SK-N-MC (cell line): ENCODE measurements at regions not wholly inside any gene's neighbourhood (a gene's known extent, or its start where the extent isn't known, plus 50 kb on each side); places are given as distances from the start of the nearest gene placed in this dataset.

ENCODE experiments used
- DNase-seq: peaks from one replicate; pipeline ENCODE4 v3.0.0-alpha.2; 2011; ENCODE audit warnings: low read depth, low spot score
- H3K27ac ChIP-seq: fragments of 200-600 bp; sonication (generic); 2 replicates; pipeline ENCODE4 v1.5.1; 2016; ENCODE audit warnings: mixed run types
- H3K36me3 ChIP-seq: fragments of 200-600 bp; sonication (generic); 2 replicates; pipeline ENCODE4 v1.6.1; 2017; ENCODE audit warnings: antibody characterized with exemption, low read length, mixed read lengths; ENCODE audit not compliant: insufficient read depth
- H3K4me3 ChIP-seq: fragments of 200-600 bp; sonication (generic); 2 replicates; pipeline ENCODE4 v1.5.1; 2016
- H3K9ac ChIP-seq: fragments of 200-600 bp; sonication (generic); 2 replicates; pipeline ENCODE4 v1.8.0; 2017; ENCODE audit warnings: mixed run types, mixed read lengths; ENCODE audit not compliant: insufficient read length
- H3K9me3 ChIP-seq: fragments of 200-600 bp; sonication (generic); 2 replicates; pipeline ENCODE4 v1.6.1; 2017; ENCODE audit warnings: low read depth, mild to moderate bottlenecking, antibody characterized with exemption, low read length, moderate library complexity, mixed read lengths
- EZH2 ChIP-seq: fragments of 200-600 bp; sonication (generic); IDR thresholded peaks from one replicate; pipeline ENCODE4 v1.6.1; 2017; ENCODE audit warnings: antibody characterized with exemption
- FOXP2 ChIP-seq: optimal IDR thresholded peaks from 2 replicates; pipeline ENCODE3; 2011; ENCODE audit warnings: mild to moderate bottlenecking, moderate library complexity; ENCODE audit not compliant: insufficient read depth; ENCODE audit errors: extremely low read length, control extremely low read depth
- POLR2AphosphoS5 ChIP-seq: IDR thresholded peaks from 2 replicates; pipeline ENCODE4 v1.6.1; 2012; ENCODE audit warnings: mild to moderate bottlenecking, low read depth, low read length, borderline replicate concordance

DNA sequence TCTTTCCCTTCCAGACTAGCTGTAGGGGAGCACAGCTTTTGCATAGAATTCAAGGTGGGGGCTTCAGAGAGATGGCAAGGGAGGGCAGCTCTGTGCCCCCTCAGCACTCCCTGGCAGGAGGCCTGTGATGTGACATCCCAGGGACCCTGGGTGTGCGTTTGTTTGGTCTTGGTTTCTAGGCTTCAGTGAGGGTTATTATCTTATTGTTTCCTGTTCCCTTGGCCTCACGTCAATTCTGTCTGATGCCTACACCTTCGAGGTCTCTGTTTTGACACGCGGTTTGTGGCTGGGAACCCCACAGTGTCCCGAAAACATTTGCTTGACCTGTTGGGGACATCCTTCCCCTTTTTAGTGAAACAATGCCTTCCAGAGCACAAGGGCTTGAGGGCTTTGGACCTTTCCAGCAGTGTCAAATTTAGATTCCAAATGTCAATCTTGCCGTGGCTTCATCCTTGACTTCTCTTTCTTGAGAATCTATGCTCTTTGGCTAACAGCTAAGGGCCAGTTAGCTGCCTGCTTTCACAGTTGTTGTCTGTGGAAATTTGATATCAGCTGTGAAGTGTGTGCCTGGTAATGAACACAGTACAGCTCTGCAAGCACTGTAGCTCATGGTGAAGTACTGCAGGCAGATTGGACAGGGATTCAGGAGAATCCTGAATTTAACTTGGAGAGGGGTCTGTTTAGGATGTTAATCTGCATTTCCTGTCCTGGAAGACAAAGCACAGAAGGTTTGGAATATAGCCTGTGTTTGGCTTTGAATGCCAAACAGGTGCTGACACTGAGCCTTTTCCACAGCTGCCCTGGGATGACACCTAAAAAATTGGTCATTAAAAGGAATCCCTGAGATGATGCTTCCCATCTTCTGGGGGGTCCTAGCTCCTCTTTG is 108.2 kb upstream of the CXCR4 start:
- Histone ChIP-seq H3K9ac (no peak overlapping the region), H3K4me3 (no peak overlapping the region), H3K36me3 (no peaks in the 10 kb centered on the region), H3K27ac (no peak overlapping the region), H3K9me3 (no peaks in the 10 kb centered on the region)
- TF ChIP-seq FOXP2, result no peak
- no peak for TF ChIP-seq POLR2AphosphoS5
- TF ChIP-seq EZH2, result no peak
- DNase-seq, result no peak

DNA sequence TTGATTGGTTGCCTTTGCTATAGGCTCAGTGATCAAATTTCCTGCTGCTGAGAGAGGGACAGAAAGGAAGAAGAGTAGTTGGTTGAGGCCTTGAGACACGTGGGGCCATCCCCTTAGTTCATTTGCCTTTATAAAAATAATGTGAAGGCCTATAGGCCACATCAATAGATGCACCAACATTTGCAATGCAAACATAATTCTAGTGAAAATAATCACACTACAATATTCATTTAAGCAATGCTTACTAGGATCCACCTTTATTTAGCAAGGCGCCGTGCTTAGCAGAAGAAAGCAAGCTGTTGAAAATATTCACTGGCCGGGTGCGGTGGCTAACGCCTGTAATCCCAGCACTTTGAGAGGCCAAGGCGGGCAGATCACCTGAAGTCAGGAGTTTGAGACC is 105.3 kb upstream of the CXCR4 start:
- no peak for DNase-seq
- Histone ChIP-seq H3K9ac (no peak overlapping the region), H3K4me3 (no peak overlapping the region), H3K36me3 (no peaks in the 10 kb centered on the region), H3K9me3 (no peaks in the 10 kb centered on the region), H3K27ac (no peak overlapping the region)
- no peak for TF ChIP-seq FOXP2

DNA sequence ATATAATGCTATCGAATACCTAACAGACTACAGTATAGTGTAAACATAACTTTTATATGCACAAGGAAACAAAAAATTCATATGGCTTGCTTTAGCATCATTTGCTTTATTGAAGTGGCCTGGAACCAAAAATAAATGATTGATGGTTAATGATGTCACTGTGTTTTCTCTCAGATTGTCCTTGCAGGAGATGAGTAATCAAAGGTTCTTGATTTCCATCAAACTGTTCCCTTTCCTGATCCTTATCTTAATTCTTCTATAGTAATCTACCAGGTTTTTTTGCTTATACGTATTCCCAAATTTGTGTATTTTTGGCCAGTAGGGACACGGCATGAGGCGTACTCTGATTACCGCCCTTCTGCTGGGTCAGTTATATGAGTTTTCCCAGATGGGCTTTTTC is 104.9 kb upstream of the CXCR4 start:
- H3K36me3 ChIP-seq, result no peaks in the 10 kb centered on the region
- DNase-seq, result no peak
- no peak for TF ChIP-seq POLR2AphosphoS5
- no peak for TF ChIP-seq FOXP2
- TF ChIP-seq EZH2, result no peak
- no peak overlapping the region for H3K9ac ChIP-seq
- H3K9me3 ChIP-seq, result no peaks in the 10 kb centered on the region
- no peak overlapping the region for H3K4me3 ChIP-seq
- no peak overlapping the region for H3K27ac ChIP-seq

DNA sequence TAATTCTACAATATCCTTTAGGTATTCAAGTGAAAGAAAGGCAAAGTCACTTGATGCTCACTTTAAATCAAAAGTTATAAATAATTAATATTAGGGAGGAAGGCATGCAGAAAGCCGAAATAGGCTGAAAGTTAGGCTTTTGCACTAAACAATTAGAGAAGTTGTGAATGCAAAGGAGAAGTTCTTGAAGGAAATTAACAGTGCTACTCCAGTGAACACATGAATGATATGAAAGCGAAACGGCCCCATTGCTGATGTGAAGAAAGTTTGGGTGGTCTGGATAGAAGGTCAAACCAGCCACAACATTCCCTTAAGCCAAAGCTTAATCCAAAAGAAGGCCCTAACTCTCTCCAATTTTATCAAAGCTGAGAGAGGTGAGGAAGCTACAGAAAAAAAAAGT is 103.1 kb upstream of the CXCR4 start:
- Histone ChIP-seq H3K9me3 (no peaks in the 10 kb centered on the region), H3K4me3 (no peak overlapping the region), H3K36me3 (no peaks in the 10 kb centered on the region), H3K27ac (no peak overlapping the region), H3K9ac (no peak overlapping the region)
- DNase-seq, result no peak
- no peak for TF ChIP-seq EZH2
- TF ChIP-seq POLR2AphosphoS5, result no peak
- no peak for TF ChIP-seq FOXP2

DNA sequence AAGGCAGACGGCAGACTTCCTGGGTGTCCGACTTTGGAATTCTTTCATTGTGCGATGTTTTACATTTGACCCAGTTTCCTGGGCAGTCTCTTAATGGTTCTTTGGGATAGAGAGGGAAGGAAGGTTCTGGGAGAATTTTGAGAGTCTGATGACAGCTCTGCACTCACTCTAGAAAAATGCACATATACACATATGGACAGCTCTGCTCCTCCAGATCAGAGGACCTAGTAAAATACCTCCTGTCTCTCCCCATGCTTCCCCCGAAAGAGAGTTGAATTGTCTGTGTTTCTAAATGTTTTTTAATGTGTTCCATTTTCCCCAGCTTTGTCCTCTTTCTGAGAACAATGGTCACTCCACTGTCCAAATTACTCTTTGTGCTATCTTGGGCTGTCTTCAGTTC is 102.0 kb upstream of the CXCR4 start:
- TF ChIP-seq FOXP2, result no peak
- no peak for TF ChIP-seq POLR2AphosphoS5
- TF ChIP-seq EZH2, result no peak
- no peak for DNase-seq
- H3K9me3 ChIP-seq, result no peaks in the 10 kb centered on the region

DNA sequence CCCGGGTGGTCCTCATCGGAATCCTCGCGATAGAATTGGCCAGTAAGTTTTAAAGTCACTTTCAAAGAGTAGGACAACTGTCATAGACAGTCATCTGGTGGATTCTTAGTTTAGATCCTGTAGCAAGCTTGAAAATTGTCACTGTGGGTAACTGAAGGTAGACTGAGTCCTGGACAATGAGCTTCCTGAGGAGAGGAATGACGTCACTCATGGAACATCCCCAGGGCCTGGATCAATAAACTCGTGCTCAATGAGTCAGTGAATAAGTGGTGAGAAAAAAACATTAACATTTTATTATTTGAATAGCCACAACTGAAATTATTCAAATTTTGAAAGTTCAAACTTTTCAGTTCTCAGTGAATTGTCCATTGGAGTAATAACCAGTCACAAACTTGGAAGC is 101.4 kb upstream of the CXCR4 start:
- DNase-seq, result no peak
- Histone ChIP-seq H3K36me3 (no peaks in the 10 kb centered on the region), H3K4me3 (no peak overlapping the region), H3K27ac (no peak overlapping the region), H3K9me3 (no peaks in the 10 kb centered on the region), H3K9ac (no peak overlapping the region)
- TF ChIP-seq EZH2 (no peak), POLR2AphosphoS5 (no peak), FOXP2 (no peak)

More for the DNA sequence above, 102.0 kb upstream of the CXCR4 start:
- H3K9ac ChIP-seq, result no peak overlapping the region
- no peaks in the 10 kb centered on the region for H3K36me3 ChIP-seq
- H3K27ac ChIP-seq, result no peak overlapping the region
- no peak overlapping the region for H3K4me3 ChIP-seq

DNA sequence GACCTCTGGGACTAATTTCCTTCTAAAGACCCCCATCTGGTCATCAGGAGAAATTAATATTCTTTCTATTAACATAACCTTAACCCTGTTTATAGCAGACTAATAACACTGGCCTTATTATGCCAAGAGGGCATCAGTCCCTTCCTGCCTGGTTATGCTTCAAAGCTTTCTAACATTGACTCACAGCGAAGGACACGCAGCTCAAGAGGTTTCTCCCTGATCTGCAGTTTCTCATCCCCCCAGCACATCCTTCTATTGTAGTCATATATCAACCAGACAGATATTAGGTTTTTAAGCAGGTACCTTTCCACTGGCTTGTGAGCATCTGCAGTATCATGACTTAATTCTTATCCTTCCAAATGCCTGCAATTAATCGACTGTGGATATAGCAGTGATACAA is 100.0 kb upstream of the CXCR4 start:
- H3K4me3 ChIP-seq, result no peak overlapping the region
- no peak overlapping the region for H3K9ac ChIP-seq
- H3K9me3 ChIP-seq, result no peaks in the 10 kb centered on the region
- H3K27ac ChIP-seq, result no peak overlapping the region
- H3K36me3 ChIP-seq, result no peaks in the 10 kb centered on the region
- no peak for DNase-seq
- TF ChIP-seq FOXP2 (no peak), POLR2AphosphoS5 (no peak), EZH2 (no peak)

DNA sequence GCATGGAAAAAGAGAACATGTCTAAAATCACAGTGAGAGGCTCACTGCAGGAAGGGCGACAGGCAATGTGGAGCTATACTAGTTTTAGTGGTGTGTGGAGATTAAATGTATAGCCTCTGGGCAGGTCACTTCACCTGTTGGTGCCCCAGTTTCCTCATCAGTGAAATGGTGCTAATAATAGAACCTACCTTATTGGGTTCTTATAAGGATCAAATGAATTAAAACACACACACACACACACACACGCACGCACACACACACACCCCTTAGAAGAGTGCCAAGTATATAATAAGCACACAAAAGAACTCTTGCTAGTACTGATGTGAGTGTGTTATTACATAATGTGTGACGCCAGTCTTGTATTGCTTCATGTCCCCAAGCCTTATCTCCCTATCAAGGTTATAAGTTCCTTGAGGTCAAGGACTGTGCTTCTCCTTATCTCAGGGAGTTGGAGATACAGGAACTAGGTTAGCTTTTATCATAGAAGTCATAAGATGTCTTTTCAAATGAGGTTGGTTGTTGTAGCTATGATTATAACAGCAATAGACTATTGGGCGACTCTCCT is 98.0 kb upstream of the CXCR4 start:
- H3K4me3 ChIP-seq, result no peak overlapping the region
- H3K27ac ChIP-seq, result no peak overlapping the region
- H3K36me3 ChIP-seq, result no peaks in the 10 kb centered on the region
- no peak overlapping the region for H3K9ac ChIP-seq
- DNase-seq, result no peak
- no peak for TF ChIP-seq POLR2AphosphoS5
- no peaks in the 10 kb centered on the region for H3K9me3 ChIP-seq

DNA sequence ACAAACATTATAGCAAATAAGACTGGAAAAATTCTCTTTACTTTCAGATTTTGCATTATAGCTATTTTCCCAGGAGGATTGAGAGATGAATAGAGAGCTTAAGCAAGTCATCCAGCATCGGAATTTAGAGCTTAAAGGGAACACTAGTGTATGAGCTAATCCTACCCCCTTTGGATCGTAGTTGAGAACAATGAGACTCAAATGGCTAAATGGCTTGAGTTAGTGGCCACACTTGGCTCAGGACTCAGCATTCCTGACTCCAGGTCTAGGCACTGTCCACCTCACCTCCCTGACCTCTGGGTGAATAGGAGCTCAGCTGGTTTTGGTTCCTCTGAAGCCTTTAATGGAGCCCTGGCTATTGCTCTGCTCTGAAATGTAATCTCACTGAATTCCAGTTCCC is 97.5 kb upstream of the CXCR4 start:
- Histone ChIP-seq H3K9ac (no peak overlapping the region), H3K4me3 (no peak overlapping the region), H3K9me3 (no peaks in the 10 kb centered on the region), H3K36me3 (no peaks in the 10 kb centered on the region), H3K27ac (no peak overlapping the region)
- DNase-seq, result no peak
- TF ChIP-seq FOXP2, result no peak
- TF ChIP-seq EZH2, result no peak
- TF ChIP-seq POLR2AphosphoS5, result no peak
